ENCODE measurements at regions not wholly inside any gene's neighbourhood (a gene's known extent, or its start where the extent isn't known, plus 50 kb on each side); places are given as distances from the start of the nearest gene placed in this dataset.

- no peak for DNase-seq (ENCODE audit: low spot score)
These were observed 279.5 kb upstream of the NR5A2 start for GRCh38 chr1:199747984-199748383.

DNA sequence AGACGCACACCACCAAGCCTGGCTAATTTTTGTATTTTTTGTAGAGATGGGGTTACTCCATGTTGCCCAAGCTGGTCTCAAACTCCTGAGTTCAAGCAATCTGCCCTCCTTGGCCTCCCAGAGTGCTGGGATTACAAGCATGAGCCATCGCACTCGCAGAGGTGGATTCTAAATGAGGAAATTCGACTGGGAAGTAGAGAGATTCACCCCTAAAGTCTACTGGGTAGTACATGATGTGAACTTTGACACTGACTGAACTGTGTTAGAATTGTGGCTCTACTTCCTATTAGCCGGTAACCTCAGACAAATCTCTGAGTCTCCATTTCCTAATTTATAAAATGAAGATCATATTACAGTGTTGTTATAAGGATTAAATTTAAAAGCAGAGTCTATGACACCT is 276.0 kb upstream of the NR5A2 start:
- DNase-seq (ENCODE audit: low spot score): no peak

GRCh38 chr1:199751962-199752687 is 275.4 kb upstream of the NR5A2 start:
- DNase-seq (ENCODE audit: low spot score): no peak

DNA sequence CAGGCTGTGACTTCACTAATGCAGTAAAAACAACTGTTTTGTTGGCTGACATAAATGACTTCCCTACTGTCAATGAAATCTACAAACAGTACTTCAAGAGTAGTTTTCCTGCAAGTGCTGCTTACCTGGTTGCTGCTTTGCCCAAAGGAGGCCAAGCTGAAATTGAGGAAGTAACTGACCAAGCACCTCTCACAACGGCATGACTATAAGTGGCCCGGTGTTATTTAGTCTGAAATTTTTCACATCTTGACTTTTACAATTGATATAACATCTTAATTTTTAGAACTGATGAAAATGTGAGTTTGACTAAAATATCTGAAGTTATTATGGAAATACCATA is 274.9 kb upstream of the NR5A2 start:
- DNase-seq (ENCODE audit: low spot score): no peak

- DNase-seq (ENCODE audit: low spot score): no peak
These were observed 274.0 kb upstream of the NR5A2 start for GRCh38 chr1:199753513-199753912.

- no peak for DNase-seq (ENCODE audit: low spot score)
These were observed 271.4 kb upstream of the NR5A2 start for GRCh38 chr1:199756066-199756465.

DNA sequence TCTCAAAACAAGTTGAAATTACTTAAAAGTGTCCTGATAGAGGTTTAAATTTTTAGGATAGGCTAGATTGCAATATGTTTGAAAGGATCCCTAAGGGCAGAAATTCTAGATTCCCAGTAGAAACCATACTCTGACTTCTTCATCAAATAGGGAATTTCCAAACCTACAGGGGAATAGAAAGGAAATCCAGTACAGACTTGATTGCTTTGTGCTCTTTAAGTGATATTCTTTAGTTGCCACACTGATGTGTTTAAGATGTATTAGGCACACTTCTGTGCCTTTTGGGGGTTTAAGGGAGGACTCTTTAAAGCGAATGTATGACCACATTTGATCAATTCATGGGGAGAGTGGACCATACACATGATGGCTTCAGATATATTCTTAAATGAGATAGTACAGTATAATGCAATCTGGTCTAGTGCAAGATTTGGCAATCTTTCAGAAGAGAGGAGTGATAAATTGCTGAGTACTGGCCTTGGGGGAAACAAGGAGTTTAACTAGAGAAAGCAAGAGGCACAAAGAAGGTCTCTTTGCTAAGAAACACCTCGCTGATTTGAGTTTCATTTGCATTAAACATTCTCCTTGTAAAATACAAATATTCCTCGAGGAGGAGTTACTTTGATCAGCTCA is 268.8 kb upstream of the NR5A2 start:
- DNase-seq (ENCODE audit: low spot score): no peak

DNA sequence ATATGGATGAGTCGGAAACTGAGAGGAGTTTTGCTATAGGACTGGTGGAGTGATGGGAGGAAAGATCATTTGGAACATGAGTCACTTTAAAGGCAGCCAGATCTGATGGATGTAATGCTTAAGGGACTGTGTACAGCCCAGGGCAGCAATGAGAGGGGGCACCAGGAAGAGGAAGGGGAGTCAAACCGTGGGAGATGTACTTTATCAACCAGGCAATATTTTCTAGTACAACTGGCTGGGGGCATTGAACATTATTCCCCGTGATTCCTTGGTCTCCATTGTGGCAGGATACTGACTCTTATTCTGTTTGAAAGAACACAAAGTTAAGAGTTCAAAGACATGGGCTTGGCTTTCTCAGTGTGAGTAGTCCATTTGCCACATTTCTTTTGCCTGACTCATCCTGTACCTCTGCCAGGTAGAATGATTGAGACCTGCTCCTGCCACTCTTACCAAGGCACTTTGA is 268.2 kb upstream of the NR5A2 start:
- DNase-seq (ENCODE audit: low spot score): no peak

- DNase-seq (ENCODE audit: low spot score): no peak
These were observed 264.9 kb upstream of the NR5A2 start for GRCh38 chr1:199762572-199762971.

- no peak for DNase-seq (ENCODE audit: low spot score)
These were observed 261.2 kb upstream of the NR5A2 start for GRCh38 chr1:199766218-199766792.

- no peak for DNase-seq (ENCODE audit: low spot score)
These were observed 259.8 kb upstream of the NR5A2 start for GRCh38 chr1:199767700-199768099.

GRCh38 chr1:199774433-199775089 is 252.9 kb upstream of the NR5A2 start:
- no peak for DNase-seq (ENCODE audit: low spot score)

- DNase-seq (ENCODE audit: low spot score): no peak
These were observed 250.6 kb upstream of the NR5A2 start for GRCh38 chr1:199776768-199777497.

- no peak for DNase-seq (ENCODE audit: low spot score)
These were observed 249.1 kb upstream of the NR5A2 start for GRCh38 chr1:199778324-199778955.

- no peak for DNase-seq (ENCODE audit: low spot score)
These were observed 247.4 kb upstream of the NR5A2 start for GRCh38 chr1:199780091-199780490.

GRCh38 chr1:199780948-199781670 is 246.4 kb upstream of the NR5A2 start:
- DNase-seq (ENCODE audit: low spot score): peak; percentile 25

DNA sequence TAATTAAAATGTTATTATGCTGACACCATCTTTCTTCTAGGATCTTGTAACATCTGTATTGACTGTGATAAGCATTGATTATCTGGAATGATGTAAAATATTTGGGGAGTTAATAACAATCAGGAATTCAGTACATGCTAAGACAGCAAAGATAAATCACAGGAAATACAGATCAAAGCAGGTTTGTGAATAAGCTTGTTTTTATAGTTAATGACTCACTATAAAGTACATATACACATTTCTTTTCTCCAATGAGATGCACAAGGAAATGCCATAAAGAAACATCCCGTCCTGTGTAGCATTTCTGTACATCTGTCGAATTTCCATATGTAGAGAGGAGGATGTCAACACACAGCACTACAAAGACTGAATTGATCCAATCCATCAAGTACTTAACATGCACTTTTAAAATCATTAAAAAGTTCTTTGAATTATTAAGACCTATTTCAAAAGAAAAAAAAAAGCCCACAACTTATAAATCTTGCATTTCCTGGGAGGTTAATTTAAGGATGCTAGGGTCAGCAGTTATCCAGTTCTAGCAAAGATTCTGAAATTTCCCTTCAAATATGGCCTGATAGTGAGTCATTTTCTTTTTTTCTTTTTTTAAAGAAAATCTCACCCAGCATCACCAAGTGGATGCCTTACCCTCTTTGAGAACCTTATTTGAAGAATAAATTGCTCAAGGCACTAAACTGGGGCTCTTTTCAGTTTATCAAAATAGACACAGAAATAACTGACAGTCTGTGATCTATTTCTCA is 243.2 kb upstream of the NR5A2 start:
- DNase-seq (ENCODE audit: low spot score): peak; percentile 36

- DNase-seq (ENCODE audit: low spot score): no peak
These were observed 240.8 kb upstream of the NR5A2 start for GRCh38 chr1:199786695-199787094.

DNA sequence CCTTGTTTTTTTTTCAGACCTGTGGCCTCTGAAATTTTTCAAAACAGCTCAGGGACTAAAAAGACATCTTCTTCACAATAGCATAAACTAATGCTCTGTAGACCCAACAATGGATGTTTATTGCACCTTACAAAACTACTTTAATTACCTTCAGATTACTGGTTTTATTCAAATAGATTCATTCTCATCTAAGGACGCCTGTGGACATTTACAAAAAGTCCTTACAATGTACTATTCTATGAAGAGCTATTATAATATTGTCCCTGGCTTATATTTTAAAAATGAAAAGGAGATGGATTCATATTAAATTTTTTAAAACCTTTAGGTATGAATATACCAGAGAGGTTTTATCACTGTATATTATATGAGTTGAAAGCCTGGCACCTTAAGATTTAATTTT is 238.4 kb upstream of the NR5A2 start:
- no peak for DNase-seq (ENCODE audit: low spot score)

GRCh38 chr1:199791495-199791894 is 236.0 kb upstream of the NR5A2 start:
- no peak for DNase-seq (ENCODE audit: low spot score)

Data from kidney capillary endothelial cell (primary cell).